Amniotic stem cell (primary cell): ENCODE measurements at regions not wholly inside any gene's neighbourhood (a gene's known extent, or its start where the extent isn't known, plus 50 kb on each side); places are given as distances from the start of the nearest gene placed in this dataset.

Experiments used
- DNase-seq: peaks from one replicate; lab custom pipeline; 2025; lab: John Stamatoyannopoulos, UW

GRCh38 chr3:174651951-174652350 lies 207.2 kb upstream of the NAALADL2 start:
- DNase-seq, result no peak

GRCh38 chr3:174659511-174659910 lies 199.6 kb upstream of the NAALADL2 start:
- no peak for DNase-seq

DNA sequence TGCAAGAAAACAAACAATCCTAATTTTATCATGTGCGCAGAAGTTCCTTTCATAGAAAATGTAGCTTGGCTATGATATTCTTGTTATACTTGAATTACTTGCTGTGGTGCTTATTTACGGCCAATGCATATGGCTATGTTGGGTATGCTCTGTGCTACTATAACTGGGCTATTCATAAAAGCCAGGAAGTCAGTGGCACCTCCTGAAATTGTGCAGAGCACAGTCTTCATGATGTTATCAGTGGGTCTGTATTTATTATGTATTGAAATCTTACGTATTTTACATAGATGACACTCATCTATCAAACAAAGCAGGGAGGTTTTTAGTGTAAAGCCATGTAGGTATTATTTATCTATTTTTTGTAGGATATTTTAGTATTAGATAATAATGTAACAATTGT lies 196.5 kb upstream of the NAALADL2 start:
- no peak for DNase-seq

DNA sequence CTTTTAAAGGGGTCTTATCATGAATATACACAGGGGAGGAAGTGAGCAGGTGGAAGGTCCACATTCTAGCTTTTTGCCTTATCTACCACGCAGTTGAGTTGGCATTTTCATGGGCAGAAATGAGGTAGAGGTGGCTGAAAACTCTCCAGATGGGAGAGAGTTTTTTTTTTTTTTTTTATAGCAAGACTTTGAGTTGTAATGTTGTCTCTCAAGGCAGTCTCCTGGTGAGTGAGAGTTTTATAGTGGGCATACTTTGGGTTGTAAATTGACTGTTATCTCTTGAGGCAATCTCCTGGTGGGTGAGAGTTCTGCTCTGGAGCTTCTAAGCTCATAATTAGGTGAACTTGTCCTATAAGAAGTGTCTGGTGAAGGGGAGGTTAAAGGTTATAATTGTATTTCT lies 191.7 kb upstream of the NAALADL2 start:
- DNase-seq, result no peak

GRCh38 chr3:174675406-174675805 lies 183.7 kb upstream of the NAALADL2 start:
- no peak for DNase-seq

- DNase-seq, result no peak
Observed at GRCh38 chr3:174681784-174682183, 177.3 kb upstream of the NAALADL2 start.

- no peak for DNase-seq
Observed at GRCh38 chr3:174685796-174686195, 173.3 kb upstream of the NAALADL2 start.

DNA sequence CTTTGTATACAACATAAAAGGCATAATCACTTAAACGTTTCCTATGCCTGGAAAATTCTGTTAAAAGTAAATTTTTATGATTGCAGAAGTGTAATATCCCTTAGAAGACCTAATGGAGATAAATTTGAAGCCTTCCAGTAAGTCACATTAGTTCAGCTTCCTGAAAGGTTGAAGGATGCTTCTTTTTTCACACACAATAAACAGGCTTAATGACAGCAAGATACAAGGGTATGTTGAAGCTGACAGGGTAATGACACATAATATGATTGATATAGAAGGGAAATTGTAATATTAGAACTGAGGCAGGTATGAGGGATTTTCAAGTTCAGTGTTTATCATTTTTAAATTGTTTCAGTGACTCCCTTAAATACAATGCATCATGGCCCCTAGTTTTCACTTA lies 161.8 kb upstream of the NAALADL2 start:
- DNase-seq, result no peak

DNA sequence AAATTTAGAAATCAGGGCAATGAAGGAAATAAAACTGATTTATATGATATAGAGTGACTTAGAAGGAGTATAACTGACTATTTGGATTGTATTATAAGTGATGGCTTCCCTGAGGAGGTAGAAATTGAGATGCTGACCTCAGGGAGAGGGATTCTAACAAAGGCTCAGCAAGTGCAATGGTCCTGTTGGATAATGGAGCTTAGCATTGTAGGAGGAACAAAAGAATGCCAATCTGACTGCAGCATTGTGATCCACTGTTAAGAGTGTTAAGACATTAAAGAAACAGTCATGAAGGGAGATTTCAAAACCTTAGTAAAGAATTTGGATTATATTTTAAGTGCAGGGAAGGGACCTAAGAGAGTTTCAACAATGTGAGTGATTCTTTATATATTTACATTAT lies 158.4 kb upstream of the NAALADL2 start:
- no peak for DNase-seq

DNA sequence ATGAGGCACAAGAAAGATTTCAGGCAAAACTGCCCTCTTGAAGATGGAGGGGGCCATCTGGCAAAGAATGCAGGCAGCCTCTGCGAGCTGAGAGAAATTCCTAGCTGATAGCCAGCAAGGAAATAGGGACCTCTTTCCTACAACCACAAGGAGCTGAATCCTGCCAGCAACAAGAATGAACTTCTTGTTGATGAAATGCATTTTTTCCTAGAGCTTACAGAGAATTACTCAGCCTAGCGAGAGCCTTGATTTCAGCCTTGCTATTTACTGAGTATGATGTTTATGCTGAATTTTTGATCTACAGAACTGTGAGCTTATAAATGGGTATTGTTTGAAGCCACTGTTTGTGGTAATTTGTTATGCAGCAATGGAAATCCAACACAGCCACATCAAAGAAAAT lies 148.5 kb upstream of the NAALADL2 start:
- DNase-seq, result no peak

- no peak for DNase-seq
Observed at GRCh38 chr3:174715386-174715785, 143.7 kb upstream of the NAALADL2 start.

- DNase-seq, result no peak
Observed at GRCh38 chr3:174716956-174717505, 142.1 kb upstream of the NAALADL2 start.

- DNase-seq, result no peak
Observed at GRCh38 chr3:174720717-174721116, 138.4 kb upstream of the NAALADL2 start.

- no peak for DNase-seq
Observed at GRCh38 chr3:174725303-174725702, 133.8 kb upstream of the NAALADL2 start.

DNA sequence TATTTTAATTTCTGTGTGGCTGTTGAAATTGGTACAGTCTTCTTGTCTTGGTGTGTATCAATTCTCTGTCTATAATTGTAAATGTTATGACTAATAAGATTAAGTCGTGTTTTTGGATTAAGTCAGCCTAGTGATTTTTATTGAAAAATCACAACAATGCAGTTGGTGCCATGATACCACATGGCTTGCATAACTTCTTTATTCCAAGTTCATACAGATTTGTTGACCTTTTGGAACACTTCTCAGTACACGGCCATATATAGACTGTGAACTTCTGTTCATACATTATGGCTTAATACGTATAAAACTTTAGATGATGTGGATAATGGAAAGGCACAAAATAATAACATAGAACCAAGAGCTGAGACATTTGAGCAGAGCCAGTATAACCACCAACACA lies 121.2 kb upstream of the NAALADL2 start:
- DNase-seq, result no peak

- DNase-seq, result no peak
Observed at GRCh38 chr3:174749143-174749542, 110.0 kb upstream of the NAALADL2 start.

DNA sequence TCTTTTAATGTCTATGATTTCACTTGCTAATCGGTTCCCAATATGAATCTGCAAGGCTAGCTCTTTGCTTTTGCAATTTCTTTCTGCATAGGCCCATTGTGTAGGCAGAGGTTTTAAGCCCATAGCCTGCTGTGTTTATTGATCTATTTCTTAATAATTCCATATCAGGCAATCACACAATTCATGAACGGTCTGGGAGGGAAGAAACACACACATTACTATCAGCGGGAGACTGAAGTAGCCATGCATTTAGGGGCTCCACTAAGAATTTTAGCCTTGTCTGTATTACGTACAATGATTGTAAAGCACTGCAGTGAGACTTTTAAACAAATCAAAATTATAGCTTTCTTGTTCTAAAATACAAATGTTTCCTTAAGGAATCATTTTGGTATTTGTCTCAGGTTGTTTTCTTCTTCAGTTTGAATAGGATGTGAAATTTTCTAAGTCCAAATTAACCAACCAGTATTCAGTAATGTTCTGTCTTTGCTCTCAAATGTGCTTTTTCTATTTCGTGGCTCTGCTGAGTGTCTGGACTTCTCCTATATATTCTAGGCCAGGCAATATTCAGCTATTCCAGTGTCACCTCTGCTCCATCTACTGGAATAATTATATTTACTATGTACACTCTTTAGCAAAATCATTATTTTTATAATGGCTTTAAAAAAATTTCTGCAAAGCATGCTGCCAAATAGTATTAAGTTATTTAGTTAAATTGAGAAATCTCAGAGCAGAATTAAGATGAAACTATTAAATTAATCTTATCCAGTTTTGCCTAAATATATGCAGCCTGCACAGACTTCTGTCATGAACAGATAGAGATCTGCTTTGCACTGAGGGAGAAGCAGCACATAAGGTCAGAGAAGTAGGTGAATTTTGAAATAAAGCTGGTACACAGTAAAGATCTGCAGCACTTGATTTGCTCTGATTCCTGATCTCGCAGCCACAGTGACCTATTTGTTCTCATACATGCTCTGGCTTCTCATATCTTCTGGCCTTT lies 103.0 kb upstream of the NAALADL2 start:
- no peak for DNase-seq

DNA sequence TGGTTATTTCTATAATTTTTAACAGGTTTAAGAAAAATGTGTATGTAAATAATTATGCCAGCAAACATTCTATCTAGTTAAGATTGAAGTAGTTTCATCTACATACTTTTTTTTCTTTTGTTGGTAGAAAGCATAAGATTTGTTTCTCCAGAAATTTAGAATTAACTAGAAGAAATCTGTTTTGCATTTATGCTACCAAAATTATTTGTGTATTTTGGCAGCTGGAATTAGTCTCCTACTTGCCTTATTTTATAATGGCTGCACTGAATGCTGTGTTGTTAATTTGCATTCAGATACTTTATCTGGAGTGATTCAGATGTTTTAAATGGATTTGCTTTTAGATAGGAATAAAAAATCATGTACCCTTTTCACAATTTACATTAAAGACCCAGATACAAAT lies 100.2 kb upstream of the NAALADL2 start:
- no peak for DNase-seq

- DNase-seq, result no peak
Observed at GRCh38 chr3:174767406-174767805, 91.7 kb upstream of the NAALADL2 start.

DNA sequence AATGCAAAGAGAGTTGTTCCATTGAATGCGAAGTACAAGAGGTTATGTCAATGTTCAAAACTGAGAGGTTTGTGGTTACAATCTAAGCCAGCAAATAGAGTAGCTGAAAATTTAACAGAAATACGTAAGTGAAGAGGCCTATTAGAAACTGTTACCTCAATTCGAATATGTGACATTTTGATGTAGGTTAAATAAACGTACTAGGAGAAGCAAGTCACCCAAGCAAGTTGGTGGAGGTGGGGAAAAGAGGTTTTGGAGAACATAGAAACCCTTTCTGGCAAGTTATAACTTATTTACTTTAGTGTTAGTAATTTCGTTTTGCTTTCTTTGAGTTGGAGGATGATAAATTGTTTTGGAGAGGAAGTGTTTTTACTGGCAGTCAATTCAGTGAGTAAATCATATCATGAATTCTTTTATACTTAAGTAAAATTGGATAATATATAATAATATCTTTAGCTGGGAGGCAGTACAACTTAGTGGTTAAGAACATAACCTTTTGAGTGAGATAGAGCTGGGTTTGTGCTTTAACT lies 91.2 kb upstream of the NAALADL2 start:
- no peak for DNase-seq

DNA sequence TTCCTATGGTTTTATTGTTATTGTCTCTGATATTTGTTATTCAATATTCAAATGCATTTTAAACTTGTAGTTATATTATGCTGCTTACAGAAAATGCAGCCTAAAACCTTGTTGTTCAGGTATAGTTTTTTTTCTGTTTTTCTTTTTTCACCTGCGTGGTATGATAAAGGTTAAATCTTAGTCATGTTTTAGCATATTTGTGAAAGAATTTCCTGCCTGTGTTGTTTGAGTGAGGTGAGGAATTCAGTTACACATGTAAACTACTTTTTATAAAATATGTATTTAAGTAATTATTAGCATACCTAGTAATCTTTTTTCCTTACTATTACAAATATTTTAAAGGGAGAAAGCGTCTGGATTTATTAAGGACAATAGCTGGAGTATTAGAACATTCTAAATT lies 90.0 kb upstream of the NAALADL2 start:
- no peak for DNase-seq

- DNase-seq, result no peak
Observed at GRCh38 chr3:174775603-174776002, 83.5 kb upstream of the NAALADL2 start.

DNA sequence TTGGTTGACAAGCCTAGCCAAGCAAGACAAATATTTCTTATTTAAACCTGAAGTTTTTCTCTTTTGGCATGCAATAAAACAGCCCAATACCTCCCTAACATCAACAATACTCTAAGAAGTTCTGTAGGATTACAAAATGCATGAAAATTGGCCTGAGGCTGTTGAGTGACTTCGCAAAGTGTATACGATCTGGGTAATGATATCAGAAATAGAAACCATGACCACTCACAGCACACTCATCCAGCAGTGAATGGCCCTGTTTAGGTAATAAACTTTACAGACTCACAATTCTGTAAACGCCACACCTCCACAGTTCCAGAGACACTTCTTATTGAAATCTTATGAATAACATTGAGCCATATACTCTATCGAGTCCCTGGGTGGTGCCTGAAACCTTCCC lies 83.0 kb upstream of the NAALADL2 start:
- no peak for DNase-seq
